ENCODE measurements at regions not wholly inside any gene's neighbourhood (a gene's known extent, or its start where the extent isn't known, plus 50 kb on each side); places are given as distances from the start of the nearest gene placed in this dataset.

DNA sequence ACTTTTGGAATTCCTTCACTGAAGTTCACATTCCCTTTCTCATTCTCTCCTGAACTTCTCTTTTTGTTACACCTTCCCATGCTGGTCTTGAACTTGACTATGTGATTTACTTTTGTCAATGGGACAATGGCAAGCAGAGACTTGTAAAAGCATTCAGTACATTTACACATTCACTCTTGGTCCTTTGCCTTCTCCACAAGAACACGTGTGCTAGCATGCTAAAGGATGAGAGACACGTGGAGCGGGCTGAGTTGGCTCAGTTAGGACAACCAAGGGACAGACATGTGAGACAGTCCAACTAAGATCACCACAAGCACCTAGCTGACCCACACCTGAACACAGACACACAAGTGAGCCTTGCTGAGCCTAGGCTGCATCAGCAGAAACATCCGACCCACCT is 91.3 kb upstream of the PAK5 start:
- Histone ChIP-seq H3K79me2 (ENCODE audit: insufficient read depth) (no peaks in the 10 kb centered on the region), H3K4me2 (no peak overlapping the region), H3F3A (replicated peaks; ENCODE audit: insufficient read depth) (no peaks in the 10 kb centered on the region), H4K20me1 (ENCODE audit: insufficient read depth) (no peaks in the 10 kb centered on the region), H3K27ac (ENCODE audit: low read depth in 2 of 2, low read length in 1 of 2) (no peak overlapping the region), H2AFZ (ENCODE audit: low read depth) (no peak overlapping the region), H3K9ac (no peak overlapping the region), H3K4me1 (ENCODE audit: control insufficient read depth in 1 of 2, insufficient read depth in 2 of 2, low read depth in 1 of 2, low read length in 1 of 2) (peaks cover 0 to 3% of the 10 kb centered on the region in 2 experiments; a peak in 2 of 4 replicates), H3K36me3 (replicated peaks in 1 of 2; ENCODE audit: control insufficient read depth in 1 of 2, insufficient read depth in 2 of 2, low read length in 1 of 2) (no peaks in the 10 kb centered on the region), H3K9me2 (no peaks in the 10 kb centered on the region), H3K4me3 (ENCODE audit: low read depth in 2 of 2, low read length in 1 of 2) (no peak overlapping the region), H3K27me3 (ENCODE audit: insufficient read depth) (no peaks in the 10 kb centered on the region), H3K9me3 (no peaks in the 10 kb centered on the region)
- ChIA-PET POLR2A (no interaction called here), CTCF (no interaction called here)
- 39% methylated on average over 4 of the region's 4 CpGs for WGBS (ENCODE audit: low lambda C conversion rate)
- TF ChIP-seq, protein P1, sequence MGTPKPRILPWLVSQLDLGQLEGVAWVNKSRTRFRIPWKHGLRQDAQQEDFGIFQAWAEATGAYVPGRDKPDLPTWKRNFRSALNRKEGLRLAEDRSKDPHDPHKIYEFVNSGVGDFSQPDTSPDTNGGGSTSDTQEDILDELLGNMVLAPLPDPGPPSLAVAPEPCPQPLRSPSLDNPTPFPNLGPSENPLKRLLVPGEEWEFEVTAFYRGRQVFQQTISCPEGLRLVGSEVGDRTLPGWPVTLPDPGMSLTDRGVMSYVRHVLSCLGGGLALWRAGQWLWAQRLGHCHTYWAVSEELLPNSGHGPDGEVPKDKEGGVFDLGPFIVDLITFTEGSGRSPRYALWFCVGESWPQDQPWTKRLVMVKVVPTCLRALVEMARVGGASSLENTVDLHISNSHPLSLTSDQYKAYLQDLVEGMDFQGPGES (IDR thresholded peaks at IDR 0.05; ENCODE audit: low read depth, low read length): no peak
- DNase-seq: no peak

DNA sequence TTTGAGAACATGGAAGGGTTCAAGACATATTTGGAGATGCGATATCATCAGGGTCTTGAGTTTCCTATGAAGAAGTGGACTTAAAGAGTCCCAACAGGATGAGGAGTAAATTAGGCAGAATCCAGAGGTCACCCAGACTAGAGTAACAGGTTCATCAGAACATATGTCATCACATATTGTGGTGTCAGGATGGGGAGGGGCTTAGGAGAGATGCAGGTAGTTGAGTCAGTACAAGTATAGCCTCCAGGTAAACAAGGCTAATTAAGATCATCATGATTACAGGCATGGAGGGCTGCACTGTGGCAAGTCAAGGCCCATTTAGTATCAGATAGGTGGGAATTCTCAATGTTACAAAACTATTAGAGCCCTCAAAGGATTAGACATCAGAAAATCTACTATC is 90.1 kb upstream of the PAK5 start:
- no peaks in the 10 kb centered on the region for H3K9me3 ChIP-seq
- H3K9me2 ChIP-seq: no peaks in the 10 kb centered on the region
- no peaks in the 10 kb centered on the region for H3K79me2 ChIP-seq (ENCODE audit: insufficient read depth)
- H3K36me3 ChIP-seq (replicated peaks in 1 of 2; ENCODE audit: control insufficient read depth in 1 of 2, insufficient read depth in 2 of 2, low read length in 1 of 2): no peaks in the 10 kb centered on the region
- no peaks in the 10 kb centered on the region for H3F3A ChIP-seq (replicated peaks; ENCODE audit: insufficient read depth)
- H4K20me1 ChIP-seq (ENCODE audit: insufficient read depth): no peaks in the 10 kb centered on the region
- DNase-seq: no peak
- no peak overlapping the region for H3K27ac ChIP-seq (ENCODE audit: low read depth in 2 of 2, low read length in 1 of 2)
- TF ChIP-seq YY1 (IDR thresholded peaks at IDR 0.05; ENCODE audit: low read depth) (no peak), EZH2phosphoT487 (IDR thresholded peaks at IDR 0.05; ENCODE audit: borderline replicate concordance, low read depth) (no peak), POLR2AphosphoS5 (IDR thresholded peaks at IDR 0.05; ENCODE audit: low read depth, low read length) (no peak), GATA2 (CRISPR knock-in tag; IDR thresholded peaks at IDR 0.05) (no peak), NRF1 (IDR thresholded peaks at IDR 0.05; ENCODE audit: low read depth, low read length) (no peak), TCF12 (IDR thresholded peaks at IDR 0.05) (no peak), ELF1 (IDR thresholded peaks at IDR 0.05) (no peak)
- TF ChIP-seq, protein P2, sequence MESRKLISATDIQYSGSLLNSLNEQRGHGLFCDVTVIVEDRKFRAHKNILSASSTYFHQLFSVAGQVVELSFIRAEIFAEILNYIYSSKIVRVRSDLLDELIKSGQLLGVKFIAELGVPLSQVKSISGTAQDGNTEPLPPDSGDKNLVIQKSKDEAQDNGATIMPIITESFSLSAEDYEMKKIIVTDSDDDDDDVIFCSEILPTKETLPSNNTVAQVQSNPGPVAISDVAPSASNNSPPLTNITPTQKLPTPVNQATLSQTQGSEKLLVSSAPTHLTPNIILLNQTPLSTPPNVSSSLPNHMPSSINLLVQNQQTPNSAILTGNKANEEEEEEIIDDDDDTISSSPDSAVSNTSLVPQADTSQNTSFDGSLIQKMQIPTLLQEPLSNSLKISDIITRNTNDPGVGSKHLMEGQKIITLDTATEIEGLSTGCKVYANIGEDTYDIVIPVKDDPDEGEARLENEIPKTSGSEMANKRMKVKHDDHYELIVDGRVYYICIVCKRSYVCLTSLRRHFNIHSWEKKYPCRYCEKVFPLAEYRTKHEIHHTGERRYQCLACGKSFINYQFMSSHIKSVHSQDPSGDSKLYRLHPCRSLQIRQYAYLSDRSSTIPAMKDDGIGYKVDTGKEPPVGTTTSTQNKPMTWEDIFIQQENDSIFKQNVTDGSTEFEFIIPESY (IDR thresholded peaks at IDR 0.05; ENCODE audit: borderline replicate concordance, low read depth): no peak
- peaks cover 0 to 3% of the 10 kb centered on the region in 2 experiments; a peak in 2 of 4 replicates for H3K4me1 ChIP-seq (ENCODE audit: control insufficient read depth in 1 of 2, insufficient read depth in 2 of 2, low read depth in 1 of 2, low read length in 1 of 2)
- no peak overlapping the region for H3K4me3 ChIP-seq (ENCODE audit: low read depth in 2 of 2, low read length in 1 of 2)
- no peak overlapping the region for H3K9ac ChIP-seq
- ChIA-PET CTCF (interaction anchor here (1.8 to 9.0 kb wide), 2 partner anchors 16 to 311 kb away, joined by 8 to 57 read pairs; no protein-coding TSS in a partner anchor), POLR2A (no interaction called here)
- no peaks in the 10 kb centered on the region for H3K27me3 ChIP-seq (ENCODE audit: insufficient read depth)
- H3K4me2 ChIP-seq: no peak overlapping the region
- H2AFZ ChIP-seq (ENCODE audit: low read depth): no peak overlapping the region
- 31% methylated on average over 1 of the region's 1 CpG for WGBS (ENCODE audit: low lambda C conversion rate)

DNA sequence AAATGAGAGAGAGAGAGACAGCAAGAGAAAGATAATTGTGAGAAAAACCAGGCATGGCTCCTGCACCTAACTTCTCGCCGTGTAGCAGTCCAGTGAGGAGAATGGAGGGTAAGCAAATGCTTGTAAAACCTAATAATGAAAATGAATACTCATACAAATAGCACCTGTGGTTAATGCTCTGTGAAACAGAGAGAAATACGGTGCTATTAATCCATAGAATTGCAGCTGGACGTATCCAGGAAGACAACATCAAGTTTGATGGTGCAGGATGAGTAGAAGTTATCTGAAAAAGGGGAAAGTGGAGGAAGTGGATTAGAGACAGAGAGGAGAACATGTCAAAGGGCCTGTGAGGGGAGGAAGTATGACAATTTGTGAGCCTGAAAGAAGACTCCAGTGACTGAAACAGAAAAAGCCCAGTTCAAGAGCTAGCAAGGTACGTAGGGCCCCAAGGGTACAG is 89.4 kb upstream of the PAK5 start:
- Histone ChIP-seq H3K36me3 (replicated peaks in 1 of 2; ENCODE audit: control insufficient read depth in 1 of 2, insufficient read depth in 2 of 2, low read length in 1 of 2) (no peaks in the 10 kb centered on the region), H3F3A (replicated peaks; ENCODE audit: insufficient read depth) (no peaks in the 10 kb centered on the region), H3K27me3 (ENCODE audit: insufficient read depth) (no peaks in the 10 kb centered on the region), H3K4me2 (no peak overlapping the region), H3K9me3 (no peaks in the 10 kb centered on the region), H3K79me2 (ENCODE audit: insufficient read depth) (no peaks in the 10 kb centered on the region), H3K9ac (no peak overlapping the region), H3K4me1 (ENCODE audit: control insufficient read depth in 1 of 2, insufficient read depth in 2 of 2, low read depth in 1 of 2, low read length in 1 of 2) (peaks cover 0 to 3% of the 10 kb centered on the region in 2 experiments; a peak in 2 of 4 replicates), H4K20me1 (ENCODE audit: insufficient read depth) (no peaks in the 10 kb centered on the region), H3K27ac (ENCODE audit: low read depth in 2 of 2, low read length in 1 of 2) (no peak overlapping the region), H2AFZ (ENCODE audit: low read depth) (no peak overlapping the region), H3K4me3 (ENCODE audit: low read depth in 2 of 2, low read length in 1 of 2) (no peak overlapping the region), H3K9me2 (no peaks in the 10 kb centered on the region)
- ChIA-PET CTCF (interaction anchor here (1.8 to 9.0 kb wide), 2 partner anchors 15 to 311 kb away, joined by 8 to 57 read pairs; no protein-coding TSS in a partner anchor), POLR2A (no interaction called here)
- no peak for DNase-seq
- WGBS (ENCODE audit: low lambda C conversion rate): 29% methylated on average over 5 of the region's 5 CpGs
- TF ChIP-seq EP300 (IDR thresholded peaks at IDR 0.05; ENCODE audit: borderline replicate concordance in 1 of 2, low read depth in 1 of 2, low read length in 1 of 2) (no peak), JUND (IDR thresholded peaks at IDR 0.05) (no peak), POLR2AphosphoS5 (IDR thresholded peaks at IDR 0.05; ENCODE audit: low read depth, low read length) (no peak), RFX5 (IDR thresholded peaks at IDR 0.05; ENCODE audit: low read length) (no peak), RXRA (IDR thresholded peaks at IDR 0.05; ENCODE audit: borderline replicate concordance, low read depth) (no peak), RAD21 (IDR thresholded peaks at IDR 0.05; ENCODE audit: low read length) (no peak), EZH2phosphoT487 (IDR thresholded peaks at IDR 0.05; ENCODE audit: borderline replicate concordance, low read depth) (no peak), MEF2A (IDR thresholded peaks at IDR 0.05; ENCODE audit: borderline replicate concordance, low read depth) (no peak)
- TF ChIP-seq, protein P3, sequence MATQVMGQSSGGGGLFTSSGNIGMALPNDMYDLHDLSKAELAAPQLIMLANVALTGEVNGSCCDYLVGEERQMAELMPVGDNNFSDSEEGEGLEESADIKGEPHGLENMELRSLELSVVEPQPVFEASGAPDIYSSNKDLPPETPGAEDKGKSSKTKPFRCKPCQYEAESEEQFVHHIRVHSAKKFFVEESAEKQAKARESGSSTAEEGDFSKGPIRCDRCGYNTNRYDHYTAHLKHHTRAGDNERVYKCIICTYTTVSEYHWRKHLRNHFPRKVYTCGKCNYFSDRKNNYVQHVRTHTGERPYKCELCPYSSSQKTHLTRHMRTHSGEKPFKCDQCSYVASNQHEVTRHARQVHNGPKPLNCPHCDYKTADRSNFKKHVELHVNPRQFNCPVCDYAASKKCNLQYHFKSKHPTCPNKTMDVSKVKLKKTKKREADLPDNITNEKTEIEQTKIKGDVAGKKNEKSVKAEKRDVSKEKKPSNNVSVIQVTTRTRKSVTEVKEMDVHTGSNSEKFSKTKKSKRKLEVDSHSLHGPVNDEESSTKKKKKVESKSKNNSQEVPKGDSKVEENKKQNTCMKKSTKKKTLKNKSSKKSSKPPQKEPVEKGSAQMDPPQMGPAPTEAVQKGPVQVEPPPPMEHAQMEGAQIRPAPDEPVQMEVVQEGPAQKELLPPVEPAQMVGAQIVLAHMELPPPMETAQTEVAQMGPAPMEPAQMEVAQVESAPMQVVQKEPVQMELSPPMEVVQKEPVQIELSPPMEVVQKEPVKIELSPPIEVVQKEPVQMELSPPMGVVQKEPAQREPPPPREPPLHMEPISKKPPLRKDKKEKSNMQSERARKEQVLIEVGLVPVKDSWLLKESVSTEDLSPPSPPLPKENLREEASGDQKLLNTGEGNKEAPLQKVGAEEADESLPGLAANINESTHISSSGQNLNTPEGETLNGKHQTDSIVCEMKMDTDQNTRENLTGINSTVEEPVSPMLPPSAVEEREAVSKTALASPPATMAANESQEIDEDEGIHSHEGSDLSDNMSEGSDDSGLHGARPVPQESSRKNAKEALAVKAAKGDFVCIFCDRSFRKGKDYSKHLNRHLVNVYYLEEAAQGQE (IDR thresholded peaks at IDR 0.05; ENCODE audit: low read depth, low read length): no peak
- TF ChIP-seq, protein P4, sequence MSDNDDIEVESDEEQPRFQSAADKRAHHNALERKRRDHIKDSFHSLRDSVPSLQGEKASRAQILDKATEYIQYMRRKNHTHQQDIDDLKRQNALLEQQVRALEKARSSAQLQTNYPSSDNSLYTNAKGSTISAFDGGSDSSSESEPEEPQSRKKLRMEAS (IDR thresholded peaks at IDR 0.05; ENCODE audit: low read depth): no peak

Data from SK-N-SH (cell line).